Activated CD4-positive, alpha-beta T cell treated with anti-CD3 and anti-CD28 coated beads, Interleukin-2, amount 50 U/mL, for 48 hours (primary cell): ENCODE measurements at regions not wholly inside any gene's neighbourhood (a gene's known extent, or its start where the extent isn't known, plus 50 kb on each side); places are given as distances from the start of the nearest gene placed in this dataset.
"Not testable (repeated sequence)": the region's sequence is repeated elsewhere in the genome, so short reads cannot be mapped to it uniquely, and the experiment has no call there.

Experiments
- DNase-seq, 2 experiments: peaks; one replicate each; pipeline ENCODE4 v3.0.0-alpha.2; 2020

GRCh38 chr13:39895254-39895653, 239.8 kb downstream of the COG6 start:
- DNase-seq = no peak

DNA sequence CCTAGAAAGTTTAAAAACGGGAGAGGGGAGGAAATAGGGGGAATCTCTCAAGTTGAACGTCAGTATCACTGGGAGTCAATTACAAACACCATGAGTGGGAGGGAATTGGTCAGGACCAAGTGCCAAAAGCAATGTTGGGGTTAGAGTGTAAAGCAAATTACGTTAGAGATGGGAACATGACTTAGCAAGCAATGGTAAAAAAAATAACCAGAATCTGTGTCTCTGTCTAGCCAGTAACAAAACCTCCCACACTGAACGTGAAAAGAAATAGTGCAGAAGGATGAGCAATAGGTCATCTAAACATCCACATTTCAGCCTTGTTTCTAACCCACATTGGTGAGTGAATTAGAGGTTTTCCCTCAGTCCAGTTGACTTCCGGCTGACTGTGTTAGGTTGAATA, 242.2 kb downstream of the COG6 start:
- DNase-seq = no peak

GRCh38 chr13:39900106-39900750, 244.8 kb downstream of the COG6 start:
- no peak for DNase-seq

- no peak for DNase-seq
Observed at GRCh38 chr13:39904959-39905358, 249.5 kb downstream of the COG6 start.

GRCh38 chr13:39909634-39910033, 254.2 kb downstream of the COG6 start:
- no peak for DNase-seq

DNA sequence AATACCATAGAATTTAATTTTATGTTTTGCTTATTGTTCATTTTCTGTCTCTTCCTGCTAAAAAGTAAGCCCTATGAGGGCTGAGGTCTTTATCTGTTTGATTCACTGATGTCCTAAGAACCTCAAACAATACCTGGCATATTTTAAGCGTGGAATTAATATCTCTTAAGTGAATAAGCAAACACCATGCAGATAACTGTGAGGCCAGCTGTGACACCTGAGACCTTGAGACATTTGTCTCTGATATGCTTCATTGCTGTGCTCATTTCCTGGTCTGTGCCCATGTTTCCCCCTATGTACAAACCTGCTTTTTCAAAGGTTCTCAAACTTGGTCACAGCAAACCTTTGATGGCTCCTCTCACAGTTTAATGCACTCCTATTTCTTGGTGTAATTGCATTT, 254.6 kb downstream of the COG6 start:
- DNase-seq = no peak

GRCh38 chr13:39910833-39911232, 255.4 kb downstream of the COG6 start:
- no peak for DNase-seq

- DNase-seq = no peak
Observed at GRCh38 chr13:39913339-39913738, 257.9 kb downstream of the COG6 start.

GRCh38 chr13:39913928-39914327, 258.5 kb downstream of the COG6 start:
- DNase-seq = no peak

DNA sequence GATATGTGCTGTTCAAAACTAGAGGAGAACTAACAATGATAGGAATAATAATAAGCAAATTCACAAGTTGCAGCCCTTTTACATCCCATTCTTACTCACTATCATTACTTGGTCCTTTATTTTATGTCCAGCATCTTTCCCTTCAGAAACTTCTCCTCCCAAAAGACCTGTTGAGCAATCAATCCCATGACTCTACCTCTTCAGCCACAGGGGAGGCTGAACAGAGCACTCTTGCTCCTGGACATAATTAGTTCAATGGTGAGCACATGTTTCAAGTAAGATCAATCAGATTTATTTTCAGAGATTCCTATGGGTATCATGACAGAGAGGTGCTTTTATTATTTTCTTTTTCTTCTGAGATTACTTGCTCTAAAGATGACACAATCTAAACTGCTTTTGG, 260.0 kb downstream of the COG6 start:
- DNase-seq = no peak

DNA sequence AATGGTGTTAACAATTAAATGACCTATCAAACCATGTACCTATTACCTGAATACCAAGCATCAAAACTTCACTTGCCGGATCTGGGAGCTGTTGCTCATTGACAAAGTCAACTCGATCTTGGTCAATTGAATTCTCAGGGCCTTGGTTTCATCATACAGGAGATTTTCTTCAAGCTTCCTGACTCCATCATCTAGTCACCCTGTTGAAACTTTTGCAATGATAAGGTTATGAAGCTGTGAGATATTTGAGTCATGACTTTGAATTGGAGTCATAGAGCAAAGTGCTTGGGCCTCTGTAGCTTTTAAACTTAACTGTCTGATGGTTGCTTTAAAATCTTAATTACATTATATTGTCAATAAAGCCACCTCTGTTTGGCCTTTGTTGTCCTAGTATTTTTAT, 260.9 kb downstream of the COG6 start:
- no peak for DNase-seq

DNA sequence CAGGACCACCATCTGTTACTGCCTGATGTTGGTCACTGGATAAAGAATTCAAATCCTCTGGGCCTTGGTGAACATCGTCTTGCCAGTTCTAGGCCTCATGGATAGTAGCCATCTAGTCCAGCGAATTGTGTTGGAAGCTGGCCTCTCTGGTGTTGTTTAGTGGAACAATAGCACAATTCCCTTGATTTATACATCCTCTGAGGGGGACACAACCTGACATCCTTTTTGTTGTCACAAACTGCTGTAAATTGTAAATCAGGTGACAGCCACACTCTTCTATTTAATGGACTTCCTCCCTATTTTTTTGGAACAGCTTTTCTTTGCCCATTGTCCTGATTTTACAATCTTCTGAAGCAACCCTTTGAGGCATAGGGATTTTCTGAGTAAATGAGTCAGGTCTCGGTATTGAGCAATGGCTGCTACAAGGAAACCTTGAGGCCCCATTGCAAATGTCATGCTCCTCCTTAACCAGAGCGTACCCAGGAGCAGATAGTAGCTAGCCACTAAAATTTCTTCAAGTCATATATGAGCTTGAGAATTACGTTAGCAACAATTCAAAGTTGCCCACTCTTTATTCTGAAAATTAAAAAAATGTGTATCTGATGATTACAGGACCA, 263.3 kb downstream of the COG6 start:
- peak in 1 of 2 experiments; percentile 15 for DNase-seq

DNA sequence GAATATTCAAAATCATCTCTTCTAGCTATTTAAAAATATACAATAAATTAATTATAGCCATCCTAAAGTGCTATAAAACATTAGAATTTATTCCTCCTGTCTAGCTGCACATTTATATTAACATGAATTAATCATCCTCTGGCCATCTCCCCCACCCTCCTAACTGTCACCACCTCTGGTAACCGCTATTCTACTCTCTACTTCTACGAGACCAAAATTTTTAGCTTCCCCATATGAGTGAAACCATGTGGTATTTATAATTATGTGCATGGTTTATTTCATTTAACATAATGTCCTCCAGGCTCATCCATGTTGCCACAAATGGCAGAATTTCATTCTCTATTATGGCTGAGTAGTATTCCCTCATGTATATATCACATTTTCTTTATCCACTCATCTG, 265.2 kb downstream of the COG6 start:
- DNase-seq = no peak

GRCh38 chr13:39926345-39926744, 270.9 kb downstream of the COG6 start:
- no peak for DNase-seq

DNA sequence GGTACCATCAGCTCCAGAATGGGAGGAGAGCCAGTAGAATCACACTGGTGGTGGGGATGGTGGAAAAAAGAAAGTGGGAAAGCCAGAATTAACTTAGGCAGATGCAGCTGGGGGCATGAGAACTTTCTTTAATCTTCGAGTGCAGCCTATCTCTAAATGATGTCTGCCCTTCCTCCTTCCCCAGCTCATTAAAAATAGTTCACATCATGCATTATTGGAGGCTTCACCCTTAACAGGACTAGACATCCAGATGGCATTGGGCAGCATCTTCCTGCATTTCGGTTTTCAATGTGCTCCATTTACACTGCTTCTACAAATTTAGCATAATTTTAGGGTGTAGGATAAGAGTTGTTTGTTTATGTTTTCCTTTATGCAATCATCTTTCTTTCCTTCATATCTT, 272.8 kb downstream of the COG6 start:
- no peak for DNase-seq

GRCh38 chr13:39929583-39929982, 274.1 kb downstream of the COG6 start:
- DNase-seq = no peak

DNA sequence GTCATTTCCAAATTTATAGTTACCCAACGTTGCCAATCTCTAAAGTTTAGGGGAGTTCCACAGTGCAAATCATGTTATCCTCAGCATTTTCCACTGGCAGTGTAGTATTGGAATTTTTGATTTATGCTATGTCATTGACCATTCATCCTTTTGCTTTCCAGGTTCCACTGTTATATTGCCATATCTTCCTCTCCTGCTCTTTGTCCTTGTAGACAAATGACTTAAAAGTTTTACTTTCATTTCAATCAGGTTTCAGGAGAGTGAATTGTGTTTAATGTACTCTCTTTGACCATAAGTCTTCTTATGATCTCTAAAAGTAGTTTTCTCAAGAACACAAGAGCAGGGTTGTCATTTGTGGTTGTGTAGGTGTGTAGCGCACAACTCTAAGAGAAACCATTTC, 274.6 kb downstream of the COG6 start:
- DNase-seq = no peak

DNA sequence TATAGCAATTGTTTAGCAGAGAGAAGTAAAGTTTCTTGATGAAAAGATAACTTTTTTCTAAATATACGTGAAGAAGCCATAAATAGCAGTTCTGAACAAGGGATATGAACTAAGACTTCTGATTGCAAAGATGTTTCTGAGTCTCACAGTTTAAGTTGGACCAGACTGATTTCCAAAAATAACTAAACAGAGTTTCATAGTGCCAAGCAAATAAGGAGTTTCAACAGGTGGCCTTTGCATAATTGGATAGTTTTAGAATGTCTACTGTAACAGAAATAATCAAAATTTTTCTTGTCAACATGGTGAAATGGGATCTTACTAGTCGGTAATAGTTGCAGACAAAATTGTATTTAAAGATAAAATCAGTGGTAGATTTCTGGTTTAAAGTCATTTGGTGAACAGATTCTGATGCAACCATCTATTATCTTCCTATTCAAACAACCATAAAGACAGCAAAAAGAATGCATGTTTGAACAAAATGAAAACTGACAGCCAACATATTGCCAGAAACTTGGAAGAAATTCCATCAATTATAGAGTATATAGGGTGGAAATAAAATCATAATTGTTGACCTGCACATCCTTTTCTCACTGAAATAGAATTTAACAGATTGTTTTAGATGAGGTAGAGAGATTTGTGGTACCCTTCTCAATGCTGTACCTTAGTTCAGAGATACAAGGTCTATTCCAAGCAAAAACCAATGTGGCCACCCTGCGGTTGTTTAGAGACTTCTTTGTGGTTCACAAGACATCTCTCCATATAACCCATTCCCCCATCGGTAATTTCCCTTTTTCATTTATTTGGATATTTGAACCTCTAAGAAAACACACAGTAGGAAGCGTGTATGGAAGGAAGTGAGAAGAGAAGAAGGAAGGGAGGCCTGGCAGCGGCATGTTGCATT, 275.3 kb downstream of the COG6 start:
- no peak for DNase-seq

DNA sequence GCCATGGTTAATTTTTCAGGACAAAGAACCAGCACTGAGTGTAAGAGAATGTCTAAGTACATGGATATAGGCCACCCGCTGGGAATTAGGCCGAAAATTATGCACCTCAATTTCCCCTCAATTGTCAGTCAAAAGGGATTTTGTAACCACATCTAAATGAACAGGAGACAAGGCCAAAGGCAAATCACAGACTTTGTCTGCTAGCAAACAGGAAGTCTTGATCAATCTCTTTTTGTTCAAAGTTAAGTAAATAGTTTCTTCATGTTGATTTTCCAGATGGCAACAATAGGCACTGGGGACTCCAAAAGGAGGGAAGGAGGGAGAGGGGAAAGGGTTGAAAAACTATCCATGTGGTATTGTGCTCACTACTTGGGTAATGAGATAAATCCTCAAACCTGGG, 276.0 kb downstream of the COG6 start:
- DNase-seq = no peak

GRCh38 chr13:39932514-39932913, 277.1 kb downstream of the COG6 start:
- DNase-seq = not testable (repeated sequence)

- no peak for DNase-seq
Observed at GRCh38 chr13:39935155-39935554, 279.7 kb downstream of the COG6 start.

GRCh38 chr13:39938596-39938995, 283.1 kb downstream of the COG6 start:
- DNase-seq = no peak

GRCh38 chr13:39941236-39941635, 285.8 kb downstream of the COG6 start:
- no peak for DNase-seq

GRCh38 chr13:39941911-39942551, 286.6 kb downstream of the COG6 start:
- DNase-seq = no peak
